ENCODE measurements at regions not wholly inside any gene's neighbourhood (a gene's known extent, or its start where the extent isn't known, plus 50 kb on each side); places are given as distances from the start of the nearest gene placed in this dataset.

DNA sequence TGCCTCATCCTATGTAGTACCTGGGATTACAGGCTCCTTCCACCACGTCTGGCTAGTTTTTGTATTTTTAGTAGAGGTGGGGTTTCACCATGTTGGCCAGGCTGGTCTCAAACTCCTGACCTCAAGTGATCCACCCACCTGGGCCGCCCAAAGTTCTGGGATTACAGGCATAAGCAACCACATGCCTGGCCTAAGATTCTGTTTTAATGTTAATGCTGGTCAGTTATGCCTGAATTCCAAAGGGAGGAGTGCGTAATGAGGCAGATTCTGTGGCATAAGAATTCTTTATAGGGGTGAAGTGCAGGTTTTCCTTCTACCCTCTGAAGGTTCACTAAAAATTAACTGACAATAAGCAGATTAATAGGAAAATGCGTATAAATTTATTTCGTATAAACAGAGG lies 1343.8 kb upstream of the LRRTM1 start:
- no peaks in the 10 kb centered on the region for H4K20me1 ChIP-seq (ENCODE audit: insufficient read depth, low read length)
- TF ChIP-seq, protein P1, sequence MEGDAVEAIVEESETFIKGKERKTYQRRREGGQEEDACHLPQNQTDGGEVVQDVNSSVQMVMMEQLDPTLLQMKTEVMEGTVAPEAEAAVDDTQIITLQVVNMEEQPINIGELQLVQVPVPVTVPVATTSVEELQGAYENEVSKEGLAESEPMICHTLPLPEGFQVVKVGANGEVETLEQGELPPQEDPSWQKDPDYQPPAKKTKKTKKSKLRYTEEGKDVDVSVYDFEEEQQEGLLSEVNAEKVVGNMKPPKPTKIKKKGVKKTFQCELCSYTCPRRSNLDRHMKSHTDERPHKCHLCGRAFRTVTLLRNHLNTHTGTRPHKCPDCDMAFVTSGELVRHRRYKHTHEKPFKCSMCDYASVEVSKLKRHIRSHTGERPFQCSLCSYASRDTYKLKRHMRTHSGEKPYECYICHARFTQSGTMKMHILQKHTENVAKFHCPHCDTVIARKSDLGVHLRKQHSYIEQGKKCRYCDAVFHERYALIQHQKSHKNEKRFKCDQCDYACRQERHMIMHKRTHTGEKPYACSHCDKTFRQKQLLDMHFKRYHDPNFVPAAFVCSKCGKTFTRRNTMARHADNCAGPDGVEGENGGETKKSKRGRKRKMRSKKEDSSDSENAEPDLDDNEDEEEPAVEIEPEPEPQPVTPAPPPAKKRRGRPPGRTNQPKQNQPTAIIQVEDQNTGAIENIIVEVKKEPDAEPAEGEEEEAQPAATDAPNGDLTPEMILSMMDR (IDR thresholded peaks at IDR 0.05; ENCODE audit: low read length): no peak
- TF ChIP-seq EZH2 (IDR thresholded peaks at IDR 0.05; ENCODE audit: borderline replicate concordance, low read length): no peak
- no peaks in the 10 kb centered on the region for H3F3A ChIP-seq (ENCODE audit: insufficient read depth, low read length)
- H3K9me3 ChIP-seq (ENCODE audit: low read length): no peaks in the 10 kb centered on the region
- no peak overlapping the region for H2AFZ ChIP-seq (ENCODE audit: low read length)
- no peaks in the 10 kb centered on the region for H3K4me1 ChIP-seq (ENCODE audit: insufficient read depth, low read length, severe bottlenecking)
- H3K4me2 ChIP-seq (ENCODE audit: low read length): no peak overlapping the region
- H3K27me3 ChIP-seq (ENCODE audit: insufficient read depth, low read length): no peaks in the 10 kb centered on the region
- no peak overlapping the region for H3K9ac ChIP-seq (ENCODE audit: low read length)
- H3K9me2 ChIP-seq (ENCODE audit: low read depth, low read length): no peaks in the 10 kb centered on the region
- H3K36me3 ChIP-seq (ENCODE audit: insufficient read depth, low read length): no peaks in the 10 kb centered on the region
- no peak overlapping the region for H3K4me3 ChIP-seq (ENCODE audit: low read depth, low read length, poor library complexity, severe bottlenecking)
- no peak overlapping the region for H3K27ac ChIP-seq (ENCODE audit: low read depth, low read length, poor library complexity, severe bottlenecking)
- no peaks in the 10 kb centered on the region for H3K79me2 ChIP-seq (ENCODE audit: insufficient read depth, low read length)

DNA sequence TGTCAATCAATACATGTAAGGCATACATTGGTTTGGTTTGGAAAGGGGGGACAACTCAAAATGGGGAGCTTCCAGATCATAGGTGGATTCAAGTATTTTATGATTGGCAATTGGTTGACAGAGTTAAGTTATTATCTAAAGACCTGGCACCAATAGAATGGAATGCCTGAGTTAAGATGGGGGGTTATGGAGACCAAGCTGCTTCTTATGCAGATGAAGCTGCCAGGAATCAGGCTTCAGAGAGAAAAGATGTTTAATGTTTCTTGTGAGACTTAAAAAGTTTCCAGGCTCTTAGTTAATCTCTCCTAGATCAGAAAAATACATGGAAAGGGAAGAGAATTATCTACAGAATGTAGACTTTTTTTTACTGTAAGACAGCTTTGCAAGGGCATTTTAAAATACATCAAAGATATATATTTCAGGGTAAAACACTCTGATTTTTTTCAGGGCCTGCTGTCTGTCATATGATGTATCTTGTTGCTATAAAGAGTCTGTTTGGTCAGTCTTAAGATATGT lies 1343.2 kb upstream of the LRRTM1 start:
- TF ChIP-seq, protein P1 (IDR thresholded peaks at IDR 0.05; ENCODE audit: low read length): no peak
- no peak for TF ChIP-seq EZH2 (IDR thresholded peaks at IDR 0.05; ENCODE audit: borderline replicate concordance, low read length)
- no peaks in the 10 kb centered on the region for H3K4me1 ChIP-seq (ENCODE audit: insufficient read depth, low read length, severe bottlenecking)
- no peaks in the 10 kb centered on the region for H3K36me3 ChIP-seq (ENCODE audit: insufficient read depth, low read length)
- H3K4me3 ChIP-seq (ENCODE audit: low read depth, low read length, poor library complexity, severe bottlenecking): no peak overlapping the region
- H2AFZ ChIP-seq (ENCODE audit: low read length): no peak overlapping the region
- H3K9me3 ChIP-seq (ENCODE audit: low read length): no peaks in the 10 kb centered on the region
- no peaks in the 10 kb centered on the region for H3F3A ChIP-seq (ENCODE audit: insufficient read depth, low read length)
- H3K79me2 ChIP-seq (ENCODE audit: insufficient read depth, low read length): no peaks in the 10 kb centered on the region
- no peak overlapping the region for H3K9ac ChIP-seq (ENCODE audit: low read length)
- H3K27ac ChIP-seq (ENCODE audit: low read depth, low read length, poor library complexity, severe bottlenecking): no peak overlapping the region
- no peaks in the 10 kb centered on the region for H3K9me2 ChIP-seq (ENCODE audit: low read depth, low read length)
- no peaks in the 10 kb centered on the region for H4K20me1 ChIP-seq (ENCODE audit: insufficient read depth, low read length)
- H3K4me2 ChIP-seq (ENCODE audit: low read length): no peak overlapping the region
- no peaks in the 10 kb centered on the region for H3K27me3 ChIP-seq (ENCODE audit: insufficient read depth, low read length)

DNA sequence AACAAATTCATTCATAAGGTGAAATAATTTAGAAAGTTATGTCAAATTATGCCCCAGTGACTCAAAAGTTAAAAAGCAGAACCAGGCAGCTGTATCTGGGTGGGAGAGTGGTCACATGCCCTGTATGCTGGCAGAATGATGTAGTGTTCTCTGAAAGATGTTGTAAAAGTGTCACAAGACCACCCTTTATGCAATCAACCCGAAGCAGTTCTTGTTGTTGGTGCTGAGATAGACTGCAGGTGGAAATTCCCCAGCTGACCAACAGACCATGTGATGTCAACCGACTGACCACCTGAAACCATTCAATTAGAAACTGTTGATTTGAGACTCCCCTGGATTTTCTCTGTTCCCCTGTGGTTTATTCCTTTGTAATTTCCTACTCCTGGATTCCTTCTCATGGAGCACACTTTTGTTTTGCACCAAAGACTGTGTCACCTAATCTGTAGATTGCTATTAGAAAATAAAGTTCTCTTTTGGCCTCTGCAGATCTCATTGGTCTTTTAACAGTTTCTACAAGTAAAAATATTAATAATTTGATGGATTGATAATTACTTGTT lies 1341.3 kb upstream of the LRRTM1 start:
- H4K20me1 ChIP-seq (ENCODE audit: insufficient read depth, low read length): no peaks in the 10 kb centered on the region
- no peaks in the 10 kb centered on the region for H3K79me2 ChIP-seq (ENCODE audit: insufficient read depth, low read length)
- H2AFZ ChIP-seq (ENCODE audit: low read length): no peak overlapping the region
- no peaks in the 10 kb centered on the region for H3K9me2 ChIP-seq (ENCODE audit: low read depth, low read length)
- no peak overlapping the region for H3K9ac ChIP-seq (ENCODE audit: low read length)
- no peaks in the 10 kb centered on the region for H3K27me3 ChIP-seq (ENCODE audit: insufficient read depth, low read length)
- no peaks in the 10 kb centered on the region for H3K4me1 ChIP-seq (ENCODE audit: insufficient read depth, low read length, severe bottlenecking)
- no peaks in the 10 kb centered on the region for H3K9me3 ChIP-seq (ENCODE audit: low read length)
- no peak overlapping the region for H3K27ac ChIP-seq (ENCODE audit: low read depth, low read length, poor library complexity, severe bottlenecking)
- H3F3A ChIP-seq (ENCODE audit: insufficient read depth, low read length): no peaks in the 10 kb centered on the region
- no peak overlapping the region for H3K4me2 ChIP-seq (ENCODE audit: low read length)
- TF ChIP-seq, protein P1 (IDR thresholded peaks at IDR 0.05; ENCODE audit: low read length): no peak
- no peak for TF ChIP-seq EZH2 (IDR thresholded peaks at IDR 0.05; ENCODE audit: borderline replicate concordance, low read length)
- no peak overlapping the region for H3K4me3 ChIP-seq (ENCODE audit: low read depth, low read length, poor library complexity, severe bottlenecking)
- H3K36me3 ChIP-seq (ENCODE audit: insufficient read depth, low read length): no peaks in the 10 kb centered on the region
